Panc1 (cell line): ENCODE measurements at regions not wholly inside any gene's neighbourhood (a gene's known extent, or its start where the extent isn't known, plus 50 kb on each side); places are given as distances from the start of the nearest gene placed in this dataset.

Experiments used
- ATAC-seq: fragments of 200-7000 bp; cut with Tn5 transposase; 2 replicates; pipeline ENCODE4 v1.9.1; 2020; ENCODE audit warnings: mild to moderate bottlenecking, moderate library complexity
- BruUV-seq: library from RNA; stranded (reverse); fragments of 400-500 nt; replicated peaks from 2 replicates; lab custom pipeline; 2021; lab: Mats Ljungman, UMichigan
- CTCF ChIA-PET: fragments of 300-600 bp; sonication (Branson Sonifier 250); formaldehyde crosslinking; loops from one replicate; lab custom pipeline; 2022; ENCODE audit warnings: antibody characterized with exemption; lab: Charles Lee
- POLR2A ChIA-PET: fragments of 300-600 bp; sonication (Branson Sonifier 250); formaldehyde crosslinking; loops from one replicate; lab custom pipeline; 2022; ENCODE audit warnings: antibody characterized with exemption; lab: Charles Lee
- DNase-seq: peaks from one replicate; pipeline ENCODE4 v3.0.0-alpha.2; 2010; ENCODE audit warnings: low read depth, low spot score
- H3K27ac ChIP-seq: 2 replicates; pipeline ENCODE4 v1.5.1; 2011; ENCODE audit warnings: mild to moderate bottlenecking, low read length, inconsistent platforms
- H3K27me3 ChIP-seq: fragments of 200-500 bp; sonication (Bioruptor generic); 2 replicates; pipeline ENCODE4 v1.6.0; 2014; ENCODE audit warnings: low read length, inconsistent platforms; ENCODE audit not compliant: control insufficient read depth, insufficient read depth
- H3K36me3 ChIP-seq: fragments of 200-500 bp; sonication (Bioruptor generic); 2 replicates; pipeline ENCODE4 v1.5.1; 2014; ENCODE audit warnings: inconsistent platforms, mild to moderate bottlenecking, low read length, moderate library complexity; ENCODE audit not compliant: control insufficient read depth, insufficient read depth
- H3K4me1 ChIP-seq: 2 replicates; pipeline ENCODE4 v1.5.1; 2011; ENCODE audit warnings: inconsistent platforms, mild to moderate bottlenecking, low read length, moderate library complexity; ENCODE audit not compliant: control insufficient read depth, insufficient read depth
- H3K4me3 ChIP-seq, 2 experiments: 2 replicates each; pipeline ENCODE4 v1.5.1; 2011 to 2012; ENCODE audit warnings: low read depth in 2 of 2, low read length in 2 of 2, mild to moderate bottlenecking in 2 of 2, inconsistent platforms in 1 of 2, moderate library complexity in 1 of 2
- H3K9me3 ChIP-seq: fragments of 200-500 bp; sonication (Bioruptor generic); 2 replicates; pipeline ENCODE4 v1.5.1; 2014; ENCODE audit warnings: low read depth, mild to moderate bottlenecking, inconsistent platforms, low read length, moderate library complexity; ENCODE audit not compliant: control insufficient read depth, insufficient read depth
- POLR2AphosphoS5 ChIP-seq: IDR thresholded peaks from 2 replicates; pipeline ENCODE4 v1.6.1; 2012; ENCODE audit warnings: mild to moderate bottlenecking, low read depth, low read length, moderate library complexity
- SIN3A ChIP-seq: IDR thresholded peaks from 2 replicates; pipeline ENCODE4 v1.6.1; 2012; ENCODE audit warnings: low read depth, mild to moderate bottlenecking, low read length, moderate library complexity, borderline replicate concordance; ENCODE audit not compliant: insufficient read depth
- TCF7L2 ChIP-seq: IDR thresholded peaks from 2 replicates; pipeline ENCODE4 v1.6.1; 2011; ENCODE audit warnings: mild to moderate bottlenecking, low read depth, low read length, inconsistent platforms
- in situ Hi-C: cut with HindIII; loops from 2 replicates; pipeline ENCODE4 v1.10.0; 2016; ENCODE audit warnings: low sequenced_read_pairs, low pct_unique_long_range_greater_than_20kb
- intact Hi-C: fragments of 100-400 bp; cut with micrococcal nuclease; formaldehyde crosslinking; loops from one replicate; pipeline ENCODE4 v1.10.0; 2022; ENCODE audit not compliant: unreplicated experiment
- TF ChIP-seq, protein P1 (sequence below), 2 experiments: IDR thresholded peaks; 2 replicates each; pipeline ENCODE4 v1.6.1; 2011 to 2012; ENCODE audit warnings: low read depth in 2 of 2, control low read depth in 1 of 2, low read length in 1 of 2, mild to moderate bottlenecking in 1 of 2, moderate library complexity in 1 of 2; ENCODE audit not compliant: insufficient read depth in 1 of 2
- TF ChIP-seq, protein P2 (sequence below): fragments of 450-650 bp; IDR thresholded peaks from 2 replicates; pipeline ENCODE4 v1.5.1; 2017; ENCODE audit warnings: mild to moderate bottlenecking

DNA sequence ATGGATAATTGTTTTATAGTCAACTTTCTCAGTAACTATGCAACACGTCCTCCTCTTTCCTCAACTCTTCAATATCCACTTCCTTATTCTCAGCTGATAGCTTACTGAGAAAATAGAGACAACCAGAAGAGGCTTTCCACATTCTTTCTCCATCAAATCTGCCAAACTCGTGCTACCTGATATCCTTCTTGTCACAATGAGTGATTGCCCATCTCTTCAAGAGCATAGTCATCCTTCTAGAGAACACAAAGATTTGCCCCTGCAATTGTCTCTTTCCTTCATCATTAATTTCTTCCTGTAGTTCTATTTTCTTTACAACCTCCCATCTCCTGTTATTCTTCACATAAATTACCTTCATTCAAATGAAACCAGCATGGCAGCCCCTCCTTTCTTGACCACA, 75.9 kb upstream of the RGS17 start:
- no peak overlapping the region for H3K4me3 ChIP-seq
- intact Hi-C loops (no loop called here), in situ Hi-C loops (no loop called here)
- CTCF ChIA-PET = no interaction called here
- DNase-seq (no peak), ATAC-seq (no peak)
- no peak for TF ChIP-seq POLR2AphosphoS5
- no peaks in the 10 kb centered on the region for H3K4me1 ChIP-seq
- no peaks in the 10 kb centered on the region for H3K27me3 ChIP-seq
- no peaks in the 10 kb centered on the region for H3K36me3 ChIP-seq
- no TSS peak for BruUV-seq
- no peak overlapping the region for H3K27ac ChIP-seq
- H3K9me3 ChIP-seq = no peaks in the 10 kb centered on the region
- POLR2A ChIA-PET = no interaction called here

GRCh38 chr6:153192943-153193885, 62.1 kb upstream of the RGS17 start:
- no peak for DNase-seq
- in situ Hi-C loops = no loop called here
- Histone ChIP-seq H3K4me1 (no peaks in the 10 kb centered on the region), H3K4me3 (no peak overlapping the region), H3K27me3 (no peaks in the 10 kb centered on the region), H3K36me3 (no peaks in the 10 kb centered on the region), H3K9me3 (no peaks in the 10 kb centered on the region), H3K27ac (no peak overlapping the region)
- TF ChIP-seq SIN3A = no peak
- TF ChIP-seq TCF7L2 = no peak
- TF ChIP-seq POLR2AphosphoS5 = no peak
- TF ChIP-seq, protein P1, sequence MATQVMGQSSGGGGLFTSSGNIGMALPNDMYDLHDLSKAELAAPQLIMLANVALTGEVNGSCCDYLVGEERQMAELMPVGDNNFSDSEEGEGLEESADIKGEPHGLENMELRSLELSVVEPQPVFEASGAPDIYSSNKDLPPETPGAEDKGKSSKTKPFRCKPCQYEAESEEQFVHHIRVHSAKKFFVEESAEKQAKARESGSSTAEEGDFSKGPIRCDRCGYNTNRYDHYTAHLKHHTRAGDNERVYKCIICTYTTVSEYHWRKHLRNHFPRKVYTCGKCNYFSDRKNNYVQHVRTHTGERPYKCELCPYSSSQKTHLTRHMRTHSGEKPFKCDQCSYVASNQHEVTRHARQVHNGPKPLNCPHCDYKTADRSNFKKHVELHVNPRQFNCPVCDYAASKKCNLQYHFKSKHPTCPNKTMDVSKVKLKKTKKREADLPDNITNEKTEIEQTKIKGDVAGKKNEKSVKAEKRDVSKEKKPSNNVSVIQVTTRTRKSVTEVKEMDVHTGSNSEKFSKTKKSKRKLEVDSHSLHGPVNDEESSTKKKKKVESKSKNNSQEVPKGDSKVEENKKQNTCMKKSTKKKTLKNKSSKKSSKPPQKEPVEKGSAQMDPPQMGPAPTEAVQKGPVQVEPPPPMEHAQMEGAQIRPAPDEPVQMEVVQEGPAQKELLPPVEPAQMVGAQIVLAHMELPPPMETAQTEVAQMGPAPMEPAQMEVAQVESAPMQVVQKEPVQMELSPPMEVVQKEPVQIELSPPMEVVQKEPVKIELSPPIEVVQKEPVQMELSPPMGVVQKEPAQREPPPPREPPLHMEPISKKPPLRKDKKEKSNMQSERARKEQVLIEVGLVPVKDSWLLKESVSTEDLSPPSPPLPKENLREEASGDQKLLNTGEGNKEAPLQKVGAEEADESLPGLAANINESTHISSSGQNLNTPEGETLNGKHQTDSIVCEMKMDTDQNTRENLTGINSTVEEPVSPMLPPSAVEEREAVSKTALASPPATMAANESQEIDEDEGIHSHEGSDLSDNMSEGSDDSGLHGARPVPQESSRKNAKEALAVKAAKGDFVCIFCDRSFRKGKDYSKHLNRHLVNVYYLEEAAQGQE (IDR thresholded peaks at IDR 0.05; ENCODE audit: insufficient read depth in 1 of 2, low read depth in 2 of 2, low read length in 1 of 2) = no peak
- TF ChIP-seq, protein P2, sequence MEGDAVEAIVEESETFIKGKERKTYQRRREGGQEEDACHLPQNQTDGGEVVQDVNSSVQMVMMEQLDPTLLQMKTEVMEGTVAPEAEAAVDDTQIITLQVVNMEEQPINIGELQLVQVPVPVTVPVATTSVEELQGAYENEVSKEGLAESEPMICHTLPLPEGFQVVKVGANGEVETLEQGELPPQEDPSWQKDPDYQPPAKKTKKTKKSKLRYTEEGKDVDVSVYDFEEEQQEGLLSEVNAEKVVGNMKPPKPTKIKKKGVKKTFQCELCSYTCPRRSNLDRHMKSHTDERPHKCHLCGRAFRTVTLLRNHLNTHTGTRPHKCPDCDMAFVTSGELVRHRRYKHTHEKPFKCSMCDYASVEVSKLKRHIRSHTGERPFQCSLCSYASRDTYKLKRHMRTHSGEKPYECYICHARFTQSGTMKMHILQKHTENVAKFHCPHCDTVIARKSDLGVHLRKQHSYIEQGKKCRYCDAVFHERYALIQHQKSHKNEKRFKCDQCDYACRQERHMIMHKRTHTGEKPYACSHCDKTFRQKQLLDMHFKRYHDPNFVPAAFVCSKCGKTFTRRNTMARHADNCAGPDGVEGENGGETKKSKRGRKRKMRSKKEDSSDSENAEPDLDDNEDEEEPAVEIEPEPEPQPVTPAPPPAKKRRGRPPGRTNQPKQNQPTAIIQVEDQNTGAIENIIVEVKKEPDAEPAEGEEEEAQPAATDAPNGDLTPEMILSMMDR = no peak
- no TSS peak for BruUV-seq
- intact Hi-C loops = no loop called here
- POLR2A ChIA-PET = no interaction called here
- CTCF ChIA-PET = interaction anchor here (0.6 kb wide), 1 partner anchor 161 kb away, joined by 3 read pairs; no protein-coding TSS in a partner anchor
- no peak for ATAC-seq

GRCh38 chr6:153183925-153184324, 52.8 kb upstream of the RGS17 start:
- in situ Hi-C loops = no loop called here
- H3K27ac ChIP-seq = no peak overlapping the region
- H3K27me3 ChIP-seq = no peaks in the 10 kb centered on the region
- CTCF ChIA-PET = no interaction called here
- POLR2A ChIA-PET = interaction anchor here (0.6 kb wide), 1 partner anchor 29 kb away, joined by 14 read pairs; no protein-coding TSS in a partner anchor
- BruUV-seq = no TSS peak
- DNase-seq (no peak), ATAC-seq (no peak)
- intact Hi-C loops = no loop called here
- TF ChIP-seq SIN3A (no peak), TCF7L2 (no peak), POLR2AphosphoS5 (no peak)
- TF ChIP-seq, protein P1 (IDR thresholded peaks at IDR 0.05; ENCODE audit: insufficient read depth in 1 of 2, low read depth in 2 of 2, low read length in 1 of 2) = no peak
- TF ChIP-seq, protein P2 = no peak
- no peak overlapping the region for H3K4me3 ChIP-seq
- no peaks in the 10 kb centered on the region for H3K4me1 ChIP-seq
- H3K9me3 ChIP-seq = 0 out of 2 replicates have a peak, but pooled peaks cover 6% of the 10 kb centered on the region
- H3K36me3 ChIP-seq = no peaks in the 10 kb centered on the region
